GM11168 (cell line): ENCODE measurements at regions not wholly inside any gene's neighbourhood (a gene's known extent, or its start where the extent isn't known, plus 50 kb on each side); places are given as distances from the start of the nearest gene placed in this dataset.
"Not testable (repeated sequence)": the region's sequence is repeated elsewhere in the genome, so short reads cannot be mapped to it uniquely, and the experiment has no call there.

Experiments used
- in situ Hi-C: fragments of 300-500 bp; cut with MboI; formaldehyde crosslinking; loops from one replicate; pipeline ENCODE4 v1.12.0; 2022; ENCODE audit warnings: low sequenced_read_pairs; ENCODE audit not compliant: unreplicated experiment

- in situ Hi-C loops, result no loop called here
Observed at GRCh38 chr17:74116087-74116717, 87.3 kb upstream of the RPL38 start.

- in situ Hi-C loops, result no loop called here
Observed at GRCh38 chr17:74117087-74117698, 86.3 kb upstream of the RPL38 start.

- in situ Hi-C loops, result no loop called here
Observed at GRCh38 chr17:74117999-74118421, 85.5 kb upstream of the RPL38 start.

GRCh38 chr17:74118504-74118903, 85.0 kb upstream of the RPL38 start:
- in situ Hi-C loops, result no loop called here

GRCh38 chr17:74119049-74119580, 84.4 kb upstream of the RPL38 start:
- in situ Hi-C loops, result no loop called here

- in situ Hi-C loops, result no loop called here
Observed at GRCh38 chr17:74119965-74120364, 83.5 kb upstream of the RPL38 start.

- in situ Hi-C loops, result no loop called here
Observed at GRCh38 chr17:74123350-74123749, 80.1 kb upstream of the RPL38 start.

- in situ Hi-C loops, result no loop called here
Observed at GRCh38 chr17:74123866-74124444, 79.5 kb upstream of the RPL38 start.

GRCh38 chr17:74125156-74125555, 78.3 kb upstream of the RPL38 start:
- in situ Hi-C loops, result no loop called here

GRCh38 chr17:74126179-74126900, 77.1 kb upstream of the RPL38 start:
- in situ Hi-C loops, result no loop called here

- in situ Hi-C loops, result no loop called here
Observed at GRCh38 chr17:74126959-74127358, 76.5 kb upstream of the RPL38 start.

GRCh38 chr17:74128456-74129211, 74.8 kb upstream of the RPL38 start:
- in situ Hi-C loops, result no loop called here

- in situ Hi-C loops, result not testable (repeated sequence)
Observed at GRCh38 chr17:74129800-74130199, 73.7 kb upstream of the RPL38 start.

GRCh38 chr17:74130276-74130675, 73.2 kb upstream of the RPL38 start:
- in situ Hi-C loops, result no loop called here

GRCh38 chr17:74130841-74131240, 72.6 kb upstream of the RPL38 start:
- in situ Hi-C loops, result no loop called here

GRCh38 chr17:74132354-74132753, 71.1 kb upstream of the RPL38 start:
- in situ Hi-C loops, result no loop called here

GRCh38 chr17:74133740-74134139, 69.7 kb upstream of the RPL38 start:
- in situ Hi-C loops, result no loop called here

- in situ Hi-C loops, result not testable (repeated sequence)
Observed at GRCh38 chr17:74134234-74134633, 69.2 kb upstream of the RPL38 start.

- in situ Hi-C loops, result no loop called here
Observed at GRCh38 chr17:74134991-74135390, 68.5 kb upstream of the RPL38 start.
